ENCODE measurements at regions not wholly inside any gene's neighbourhood (a gene's known extent, or its start where the extent isn't known, plus 50 kb on each side); places are given as distances from the start of the nearest gene placed in this dataset.

- TF ChIP-seq ZNF462 (CRISPR knock-in tag; IDR thresholded peaks at IDR 0.05) (no peak), EZH2phosphoT487 (IDR thresholded peaks at IDR 0.05; ENCODE audit: unreplicated experiment) (no peak), CTCF (conservative IDR thresholded peaks at IDR 0.05; ENCODE audit: low read depth in 2 of 2) (no peak), EZH2 (IDR thresholded peaks at IDR 0.05; ENCODE audit: low read depth, unreplicated experiment) (no peak), STAT1 (IDR thresholded peaks at IDR 0.05; ENCODE audit: unreplicated experiment) (no peak), JUNB (IDR thresholded peaks at IDR 0.05; ENCODE audit: unreplicated experiment) (no peak), NANOG (IDR thresholded peaks at IDR 0.05; ENCODE audit: borderline replicate concordance) (no peak)
Observed at GRCh38 chr16:59737274-59737673, 1003.2 kb upstream of the GOT2 start (continued).

GRCh38 chr16:59733321-59733720, 999.2 kb upstream of the GOT2 start:
- Histone ChIP-seq H3K4me3 (no peak overlapping the region), H3K36me3 (ENCODE audit: insufficient read depth) (no peaks in the 10 kb centered on the region), H3F3A (replicated peaks; ENCODE audit: low read depth) (no peaks in the 10 kb centered on the region), H3K4me2 (no peak overlapping the region), H3K27ac (ENCODE audit: low read depth) (no peak overlapping the region), H3K4me1 (ENCODE audit: insufficient read depth) (no peaks in the 10 kb centered on the region), H3K27me3 (ENCODE audit: insufficient read depth) (no peaks in the 10 kb centered on the region), H3K79me2 (replicated peaks; ENCODE audit: insufficient read depth) (no peaks in the 10 kb centered on the region), H4K20me1 (replicated peaks; ENCODE audit: insufficient read depth) (no peaks in the 10 kb centered on the region), H3K9me2 (ENCODE audit: insufficient read depth) (peaks cover 10% of the 10 kb centered on the region), H2AFZ (no peak overlapping the region)
- no peak for TF ChIP-seq JUNB (IDR thresholded peaks at IDR 0.05; ENCODE audit: unreplicated experiment)
- no peak for TF ChIP-seq ETS1 (IDR thresholded peaks at IDR 0.05)
- TF ChIP-seq EZH2 (IDR thresholded peaks at IDR 0.05; ENCODE audit: low read depth, unreplicated experiment), result no peak
- TF ChIP-seq STAT1 (IDR thresholded peaks at IDR 0.05; ENCODE audit: unreplicated experiment), result no peak
- no peak for TF ChIP-seq ZNF114 (CRISPR knock-in tag; IDR thresholded peaks at IDR 0.05)
- TF ChIP-seq CREB1 (CRISPR knock-in tag; IDR thresholded peaks at IDR 0.05; ENCODE audit: low read depth), result no peak
- TF ChIP-seq REST (IDR thresholded peaks at IDR 0.05; ENCODE audit: unreplicated experiment), result no peak
- Mint-ChIP-seq H3K9me3 (no peaks in the 10 kb centered on the region; the same call in 2 of the 3 replicates), H3K36me3 (ENCODE audit: low read depth) (no peaks in the 10 kb centered on the region), H3K27ac (no peak overlapping the region), H3K4me1 (no peaks in the 10 kb centered on the region), H3K4me3 (no peak overlapping the region), H3K27me3 (ENCODE audit: insufficient read depth, low read depth, poor library complexity) (no peaks in the 10 kb centered on the region)
- DNase-seq (ENCODE audit: low spot score) (no peak), ATAC-seq (no peak)
